Left kidney (tissue), 1 donor: ENCODE measurements at regions not wholly inside any gene's neighbourhood (a gene's known extent, or its start where the extent isn't known, plus 50 kb on each side); places are given as distances from the start of the nearest gene placed in this dataset.
"Not testable (repeated sequence)": the region's sequence is repeated elsewhere in the genome, so short reads cannot be mapped to it uniquely, and the experiment has no call there.

Experiments used
- DNase-seq: peaks from one replicate; pipeline ENCODE4 v3.0.0-alpha.2; 2013

DNA sequence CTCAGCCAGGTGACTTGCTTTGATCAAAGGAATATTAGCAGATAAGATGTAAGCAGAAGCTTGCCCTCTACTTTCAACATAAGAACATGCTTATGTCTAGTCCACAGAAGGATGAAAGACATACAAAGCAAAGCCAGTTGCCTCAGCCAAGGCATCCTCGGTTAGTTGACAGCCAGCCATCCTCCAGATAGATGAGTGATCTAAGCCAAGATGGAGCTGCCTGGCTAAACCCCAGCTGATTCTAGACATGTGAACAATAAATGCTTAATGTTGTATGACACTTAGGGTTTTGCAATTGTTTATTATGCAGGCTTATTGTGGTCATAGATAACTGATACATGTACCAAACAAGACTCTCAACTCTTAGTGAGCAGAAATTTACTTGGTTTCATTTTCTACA is 157.6 kb upstream of the TMTC2 start:
- no peak for DNase-seq

DNA sequence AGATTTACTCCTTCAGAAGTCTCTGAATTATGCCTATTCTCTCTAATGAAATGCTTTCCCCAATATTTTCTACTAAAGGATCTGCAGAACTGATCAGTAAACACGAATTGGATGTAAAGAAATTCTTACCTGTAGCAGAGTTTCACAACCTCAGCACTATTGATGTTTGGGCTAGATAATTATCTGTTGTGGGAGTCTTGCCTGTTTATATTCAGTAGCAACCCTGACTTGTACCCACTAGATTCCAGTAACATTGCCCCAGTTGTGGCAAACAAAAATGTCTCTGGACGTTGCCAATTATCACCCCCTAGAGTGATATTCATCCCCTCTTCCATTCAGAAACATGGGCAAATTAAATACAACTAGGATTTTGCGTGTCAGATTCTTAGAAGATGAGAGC is 156.8 kb upstream of the TMTC2 start:
- no peak for DNase-seq

DNA sequence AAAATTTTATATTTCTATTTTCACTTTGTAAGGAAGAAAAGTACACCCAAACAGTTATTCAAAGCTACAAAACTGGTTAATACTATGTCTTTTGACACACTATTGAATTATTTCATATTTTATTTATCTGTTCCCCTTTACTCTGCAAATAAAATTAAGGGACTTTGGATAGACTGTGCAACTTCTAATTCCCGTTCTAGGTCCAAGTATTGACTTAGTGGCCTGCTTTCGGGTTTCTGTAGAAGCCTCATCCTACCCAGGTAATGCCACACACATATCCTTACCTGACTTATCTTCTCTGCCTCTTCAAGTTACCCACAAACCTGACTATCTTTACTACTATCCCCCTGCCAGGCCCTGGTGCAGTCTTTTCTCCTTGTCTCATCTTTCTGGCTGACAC is 156.3 kb upstream of the TMTC2 start:
- no peak for DNase-seq

DNA sequence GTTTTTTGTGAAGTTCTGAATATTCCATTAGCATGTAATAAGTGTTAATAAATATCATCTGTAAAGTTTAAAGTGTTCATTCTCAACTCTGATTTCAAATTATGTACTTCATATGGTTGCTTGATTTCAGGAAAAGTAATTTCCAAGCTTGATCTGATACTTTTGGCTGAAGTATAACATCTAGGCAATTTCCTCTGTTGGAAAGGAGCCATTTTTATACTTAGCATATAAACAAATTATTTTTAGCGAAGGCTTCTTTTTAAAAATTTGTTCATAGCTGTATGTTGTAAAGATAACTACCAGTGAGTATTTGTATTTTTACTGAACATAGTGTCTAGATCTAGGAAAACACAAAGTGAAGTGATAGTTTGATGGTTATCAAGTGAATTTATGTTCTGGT is 153.4 kb upstream of the TMTC2 start:
- DNase-seq: no peak

DNA sequence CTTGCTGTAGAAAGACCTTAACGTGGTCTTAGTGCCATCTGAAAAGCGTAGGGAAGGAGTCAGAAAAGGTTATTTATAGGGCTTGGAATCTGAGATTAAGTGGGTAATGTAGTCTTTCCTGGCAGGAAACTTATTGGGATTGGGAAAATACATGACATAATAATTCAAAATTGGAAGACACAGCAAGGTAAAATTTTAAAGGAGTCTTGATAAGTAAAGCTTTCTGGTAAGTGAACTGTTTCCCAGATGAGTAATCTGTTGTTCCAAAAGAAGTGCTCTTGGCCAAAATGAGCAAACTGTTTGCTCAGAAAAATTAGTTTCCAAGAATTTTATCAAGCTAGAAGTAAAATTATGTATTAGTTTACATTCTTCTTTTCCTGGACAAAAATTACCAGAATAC is 149.3 kb upstream of the TMTC2 start:
- DNase-seq: no peak

DNA sequence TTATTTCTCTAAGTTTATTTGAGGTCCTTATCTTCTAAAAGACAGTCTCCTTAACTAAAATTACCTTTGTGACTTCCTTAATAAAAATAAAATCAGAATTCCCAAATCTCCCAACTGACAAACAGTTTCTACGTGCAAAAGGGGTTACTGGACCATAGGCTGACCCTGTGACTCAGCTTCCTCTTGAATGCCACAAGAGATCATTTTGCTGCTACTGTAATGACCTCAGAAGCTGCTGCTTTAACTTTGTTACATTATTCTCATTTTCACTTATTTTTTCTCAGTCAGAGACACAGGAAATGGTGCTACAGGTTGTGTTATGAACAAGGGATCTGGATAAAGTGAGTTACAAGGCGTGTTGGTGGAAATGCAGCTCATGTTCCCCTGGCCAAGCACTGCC is 132.2 kb upstream of the TMTC2 start:
- no peak for DNase-seq

DNA sequence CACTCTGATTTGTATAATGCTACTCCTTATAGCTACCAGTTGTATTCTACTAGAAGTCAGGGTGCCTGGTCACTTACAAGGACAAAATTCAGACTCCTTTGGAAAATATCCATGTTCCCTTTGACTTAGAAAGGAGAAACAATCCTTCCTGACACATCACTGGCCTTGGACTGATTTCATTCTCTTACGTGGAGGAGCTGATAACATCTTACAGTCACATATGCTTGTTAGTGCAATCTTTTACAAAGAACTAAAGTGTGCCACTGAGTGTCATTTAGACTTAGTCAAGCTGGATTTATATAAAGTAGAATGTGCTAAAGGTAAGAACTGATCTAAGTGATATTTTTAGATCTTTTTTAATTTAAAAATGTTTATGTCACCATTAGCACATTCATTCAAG is 131.0 kb upstream of the TMTC2 start:
- DNase-seq: no peak

DNA sequence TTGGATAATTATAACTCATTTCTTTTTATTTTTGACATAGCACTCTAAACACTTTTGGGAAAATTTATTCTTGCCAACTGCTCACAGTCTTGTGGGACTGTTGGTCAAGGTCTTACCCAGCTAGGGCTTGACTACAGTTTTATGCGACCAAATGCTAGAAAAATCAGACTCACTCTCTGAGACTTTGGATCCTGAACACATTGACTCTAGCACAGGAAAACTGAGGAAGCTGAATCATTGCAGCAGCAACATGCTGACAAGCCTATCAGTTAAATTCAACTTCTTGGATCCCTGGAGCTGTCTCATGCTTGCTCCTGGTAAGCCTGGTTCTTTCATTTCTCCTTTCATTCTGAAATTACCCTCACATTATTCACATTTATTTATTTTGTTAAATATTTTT is 120.7 kb upstream of the TMTC2 start:
- no peak for DNase-seq

DNA sequence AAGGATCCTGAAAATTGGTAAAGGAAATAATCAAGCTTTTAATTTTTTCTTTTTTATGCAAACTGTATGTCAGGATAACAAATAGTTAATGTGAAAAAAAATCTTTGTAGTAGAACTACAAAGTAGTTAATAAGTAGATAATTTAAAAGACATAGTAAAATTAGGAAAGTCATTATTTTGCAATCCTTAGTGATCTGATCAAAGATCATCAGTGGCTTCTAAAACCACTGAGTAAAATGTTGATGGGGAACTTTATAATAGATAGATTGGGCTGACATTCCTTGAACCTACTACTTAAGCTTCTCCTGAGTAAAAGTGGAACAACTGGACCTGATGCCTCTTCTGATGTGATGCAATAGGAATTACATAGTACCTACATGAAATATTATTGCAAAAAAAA is 119.0 kb upstream of the TMTC2 start:
- no peak for DNase-seq

DNA sequence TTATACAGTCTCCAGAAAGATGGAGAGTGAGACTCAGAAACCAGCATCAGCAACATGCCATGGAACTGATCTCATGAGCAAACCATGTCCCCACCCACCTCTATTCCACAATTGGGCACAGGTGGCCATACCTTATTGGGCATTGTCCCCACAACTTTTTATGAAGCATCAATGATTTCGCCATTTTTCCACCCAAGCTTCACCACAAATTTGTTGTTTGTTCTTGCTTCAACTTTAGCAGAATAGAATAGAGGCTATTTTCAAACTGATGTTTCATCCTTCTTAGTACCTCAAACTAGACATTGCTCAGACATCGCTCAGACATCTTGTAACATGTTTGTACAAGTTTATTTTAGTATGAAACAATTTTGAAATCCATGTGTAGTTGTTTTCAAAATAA is 112.5 kb upstream of the TMTC2 start:
- no peak for DNase-seq

DNA sequence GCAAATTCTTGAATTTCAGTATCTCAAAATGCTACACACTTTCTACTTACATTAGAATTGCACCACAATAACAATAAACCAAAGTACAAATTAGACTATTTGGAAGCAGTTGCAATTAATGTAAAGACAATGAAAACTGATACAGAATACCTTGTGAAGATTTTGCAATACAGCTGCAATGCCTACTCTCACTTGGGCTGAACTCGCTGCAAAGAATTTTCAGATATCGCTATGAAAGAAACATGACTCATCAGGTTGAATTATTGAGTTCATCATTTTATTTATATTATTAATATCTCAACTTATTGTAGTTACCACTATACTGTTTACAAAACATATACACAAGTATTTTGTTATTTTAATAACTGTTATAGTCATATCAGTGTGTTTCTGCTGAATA is 108.0 kb upstream of the TMTC2 start:
- no peak for DNase-seq

DNA sequence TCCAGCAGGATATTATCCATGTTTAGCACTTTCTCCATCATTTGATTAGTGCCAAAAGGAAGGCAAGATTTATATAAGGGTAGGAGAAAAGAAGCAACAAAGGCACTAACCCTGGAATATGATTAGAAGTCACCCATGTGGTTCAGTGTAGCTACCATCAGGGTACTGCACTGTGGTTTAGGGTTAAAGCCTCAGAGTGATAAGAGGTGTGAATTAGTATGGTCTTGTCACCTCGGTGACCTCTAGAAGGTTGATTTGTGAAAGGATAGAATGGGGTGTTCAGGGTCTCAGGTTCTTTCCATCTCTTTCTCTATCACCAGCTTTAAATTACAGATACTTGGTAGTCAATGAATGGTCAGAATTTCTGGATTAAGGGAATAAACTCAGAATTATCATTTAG is 103.0 kb upstream of the TMTC2 start:
- no peak for DNase-seq

DNA sequence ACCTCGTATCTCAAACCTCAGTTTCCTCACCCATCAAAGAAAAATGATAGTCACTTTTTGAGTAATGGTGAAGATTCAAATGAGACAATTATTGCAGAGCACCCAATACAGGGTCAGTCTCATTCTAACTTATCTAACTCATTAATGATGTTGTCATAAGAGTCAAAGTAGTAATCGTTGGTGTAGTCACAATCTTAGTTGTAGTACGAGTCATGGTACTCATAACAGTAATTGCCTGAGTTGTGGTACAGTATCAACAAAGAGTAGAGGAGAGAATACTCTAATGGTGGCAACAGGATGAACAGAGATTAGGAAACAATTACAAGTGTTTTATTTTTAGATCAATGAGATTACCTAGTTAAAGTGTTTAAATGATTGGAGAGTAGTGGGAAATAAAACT is 93.6 kb upstream of the TMTC2 start:
- no peak for DNase-seq

DNA sequence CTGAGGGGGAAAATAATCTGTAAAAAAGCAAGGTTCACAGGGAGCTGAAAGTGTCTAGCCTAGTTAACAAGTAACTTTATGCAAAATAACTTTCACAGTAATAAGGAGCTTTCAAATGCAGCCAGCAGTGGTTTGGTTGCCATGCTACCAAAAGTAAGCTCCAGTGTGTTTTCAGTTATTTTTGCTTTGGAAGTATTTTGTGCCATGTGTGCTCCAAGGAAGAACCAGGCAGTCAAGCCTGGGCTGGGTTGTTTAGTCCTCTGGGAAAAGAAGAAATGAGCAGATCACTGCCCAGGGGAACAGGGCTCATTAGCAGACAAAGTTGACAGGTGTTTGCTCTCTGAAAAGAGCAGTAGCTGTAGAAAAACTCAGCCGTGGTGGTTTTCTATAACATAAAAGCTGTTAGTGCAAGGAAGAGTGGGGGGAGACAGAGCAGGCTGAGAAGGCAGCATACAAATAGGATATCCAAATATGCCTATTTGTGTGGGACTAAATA is 92.8 kb upstream of the TMTC2 start:
- DNase-seq: peak; percentile 33

DNA sequence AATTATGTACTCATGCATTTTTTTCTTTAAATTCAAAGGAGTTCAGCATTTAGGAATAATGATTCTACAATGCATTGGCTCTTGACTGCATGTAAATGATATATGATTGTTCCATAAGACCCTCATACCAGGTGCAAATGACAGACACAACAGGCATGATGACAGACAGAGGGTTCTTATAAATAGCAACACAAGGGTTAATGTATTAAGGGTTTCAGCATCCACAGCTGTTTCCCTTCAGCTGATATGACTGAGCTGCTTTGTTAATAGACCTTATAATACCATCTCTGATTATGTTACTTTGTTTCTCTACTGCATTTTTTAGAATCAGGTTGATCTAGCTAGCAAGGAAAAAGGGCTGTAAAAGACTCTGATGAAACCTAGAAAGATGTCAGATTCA is 90.8 kb upstream of the TMTC2 start:
- no peak for DNase-seq

DNA sequence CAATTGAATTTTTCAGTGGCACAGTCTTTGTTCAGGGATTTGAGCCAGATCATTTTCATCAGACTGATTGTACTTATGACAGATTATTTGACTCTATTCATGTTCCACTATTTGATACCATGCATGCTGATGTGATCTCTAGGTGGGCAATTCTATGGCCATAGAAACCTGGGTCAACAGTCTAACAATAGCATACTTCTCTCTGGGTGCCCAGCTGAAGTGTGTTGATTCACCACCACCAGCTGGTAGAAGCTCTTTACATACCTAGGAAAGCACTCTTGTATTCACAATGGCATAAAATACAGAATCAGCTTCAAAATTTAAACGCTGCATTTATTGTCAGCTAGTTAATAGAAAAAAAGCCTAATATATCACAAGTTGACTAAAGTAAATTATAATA is 90.2 kb upstream of the TMTC2 start:
- no peak for DNase-seq

DNA sequence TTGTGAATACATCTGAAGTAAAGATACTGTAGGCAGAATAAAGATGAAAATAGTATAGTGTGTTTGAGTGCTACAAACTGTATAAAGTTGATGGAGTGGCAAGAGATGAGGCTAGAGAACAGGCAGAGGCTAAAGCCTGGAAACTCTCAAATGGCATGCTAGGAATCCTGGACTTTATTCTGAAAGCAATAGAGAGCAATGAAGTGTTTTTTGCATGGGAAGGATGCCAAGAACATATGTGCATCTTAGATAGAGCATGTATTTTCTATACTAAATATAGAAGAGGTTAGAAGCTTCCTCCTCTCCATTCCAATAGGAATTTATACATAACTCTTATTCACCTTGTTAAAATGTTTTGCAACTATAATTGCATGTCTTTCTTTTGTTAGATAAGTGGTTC is 86.3 kb upstream of the TMTC2 start:
- no peak for DNase-seq

DNA sequence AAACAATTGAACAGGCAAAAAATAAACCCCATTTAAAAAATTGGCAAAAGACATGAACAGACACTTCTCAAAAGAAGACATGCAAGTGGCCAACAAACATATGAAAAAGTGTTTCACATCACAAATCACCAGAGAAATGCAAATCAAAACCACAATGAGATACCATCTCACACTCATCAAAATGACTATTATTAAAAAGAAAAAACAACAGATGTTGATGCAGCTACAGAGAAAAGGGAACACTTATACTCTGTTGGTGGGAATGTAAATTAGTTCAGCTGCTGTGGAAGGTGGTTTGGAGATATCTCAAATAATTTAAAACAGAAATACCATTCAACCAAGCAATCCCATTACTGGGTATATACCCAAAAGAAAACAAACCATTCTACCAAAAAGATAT is 83.1 kb upstream of the TMTC2 start:
- DNase-seq: not testable (repeated sequence)

DNA sequence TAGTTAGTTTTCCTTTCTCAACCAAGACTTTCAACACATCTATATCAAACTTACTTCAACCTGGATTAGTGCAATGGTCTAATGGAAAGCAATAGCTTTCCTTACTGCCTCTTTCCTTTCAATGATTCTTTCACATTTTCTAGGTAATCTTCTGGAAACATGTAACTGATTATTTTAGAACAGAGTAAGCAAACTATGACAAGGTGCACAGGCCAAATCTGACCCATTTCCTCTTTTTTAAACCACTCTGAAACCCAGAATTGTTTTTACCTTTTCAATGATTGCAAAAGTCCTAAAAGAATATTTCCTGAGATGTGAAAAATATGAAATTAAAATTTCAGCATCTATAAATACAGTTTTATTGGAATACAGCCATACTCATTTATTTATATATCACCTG is 81.6 kb upstream of the TMTC2 start:
- no peak for DNase-seq

DNA sequence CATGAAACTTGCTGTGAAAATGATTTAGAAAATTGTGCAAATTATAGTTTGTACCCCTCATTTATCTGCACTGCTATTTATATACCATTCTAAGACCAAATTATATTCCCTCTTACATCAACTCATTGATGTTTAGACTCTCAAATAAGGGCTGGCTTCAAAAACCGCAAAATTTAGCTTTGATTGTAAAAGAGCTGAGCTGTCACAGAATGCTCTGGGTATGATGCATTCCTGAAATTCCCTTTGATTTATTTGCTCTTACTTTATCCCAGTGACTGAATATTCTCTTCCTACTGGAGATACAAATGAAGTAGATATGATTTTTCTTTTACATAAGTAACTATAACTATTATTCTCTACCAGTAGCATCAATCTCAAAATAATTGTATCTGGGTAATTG is 78.0 kb upstream of the TMTC2 start:
- no peak for DNase-seq

DNA sequence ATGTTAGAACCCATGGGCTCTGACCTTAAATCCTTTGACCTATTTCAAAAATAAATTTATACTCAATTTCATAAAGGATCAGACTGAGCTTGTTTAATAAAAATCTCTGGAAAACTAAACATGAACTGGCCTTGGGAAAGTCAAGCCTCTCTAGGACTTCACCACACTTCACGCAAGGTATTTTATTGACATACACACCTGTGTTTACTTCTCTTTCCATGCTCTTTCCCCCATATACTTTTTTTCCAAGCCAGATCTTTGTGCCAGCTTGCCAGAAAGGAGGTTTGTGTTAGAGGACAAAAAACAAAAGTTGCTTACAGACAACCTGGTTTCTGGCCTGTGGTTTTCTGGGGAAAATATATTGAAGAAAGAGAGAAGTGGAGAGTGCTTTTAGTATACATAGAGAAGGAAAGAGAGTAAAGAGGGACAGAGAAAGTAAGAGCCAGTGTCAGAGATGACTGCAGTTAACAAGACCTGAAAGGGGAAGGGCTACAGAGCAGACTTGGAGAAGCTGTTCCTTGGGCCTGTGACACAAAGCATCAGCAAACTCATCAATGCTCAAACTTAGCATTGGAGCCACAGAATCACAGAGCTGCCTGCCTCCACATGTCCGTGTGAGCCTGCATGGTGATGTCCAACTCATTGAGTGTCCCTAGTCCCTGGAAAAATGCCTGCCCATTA is 77.3 kb upstream of the TMTC2 start:
- no peak for DNase-seq

DNA sequence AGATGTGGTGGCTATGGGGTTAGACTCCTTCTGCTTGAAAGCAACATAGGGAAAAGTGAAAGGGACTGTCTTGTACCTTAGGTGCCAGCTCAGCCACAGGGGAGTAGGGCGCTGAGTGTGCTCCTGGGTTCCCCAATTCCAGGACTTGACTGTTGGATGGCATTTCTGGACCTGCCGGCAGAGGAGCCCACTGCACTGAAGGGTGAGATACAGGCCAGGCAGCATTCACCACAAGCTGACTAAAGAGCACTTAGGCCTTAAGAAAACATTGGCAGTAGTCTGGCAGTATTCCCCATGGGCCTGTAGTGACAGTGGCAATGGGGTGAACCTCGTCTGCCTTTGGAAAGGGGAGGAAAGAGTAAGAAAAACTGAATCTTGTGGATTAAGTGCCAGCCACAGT is 67.1 kb upstream of the TMTC2 start:
- DNase-seq: no peak

DNA sequence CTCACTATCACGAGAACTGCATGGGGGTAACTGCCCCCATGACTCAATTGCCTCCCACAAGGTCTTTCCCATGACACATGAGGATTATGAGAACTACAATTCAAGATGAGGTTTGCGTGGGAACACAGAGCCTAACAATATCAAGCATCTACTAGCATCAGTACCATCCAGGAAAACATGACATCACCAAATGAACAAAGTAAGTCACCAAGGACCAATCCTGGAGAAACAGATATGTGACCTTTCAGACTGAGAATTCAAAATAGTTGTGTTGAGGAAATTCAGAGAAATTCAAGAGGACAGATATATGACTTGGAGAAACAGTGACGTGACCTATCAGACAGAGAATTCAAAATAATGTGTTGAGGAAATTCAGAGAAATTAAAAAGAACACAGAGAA is 65.8 kb upstream of the TMTC2 start:
- no peak for DNase-seq

DNA sequence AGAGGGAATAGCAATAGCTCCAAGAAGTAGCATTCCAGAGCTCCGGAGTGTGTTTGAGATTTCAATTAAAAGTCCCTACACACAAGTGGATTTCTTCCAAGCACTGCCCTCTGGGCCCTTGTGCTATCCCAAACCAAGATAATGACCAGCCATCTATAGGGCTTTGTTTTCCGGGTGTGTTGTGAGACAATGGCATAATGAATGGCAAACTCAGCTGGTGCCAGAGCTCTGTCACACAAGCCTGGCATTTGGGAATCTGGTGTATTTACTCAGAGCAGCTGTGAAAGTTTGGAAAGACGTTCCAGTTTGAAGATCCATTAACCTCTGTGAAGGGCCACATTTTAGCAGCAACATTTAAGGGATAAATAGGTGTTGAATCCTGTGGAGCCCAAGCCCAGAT is 61.2 kb upstream of the TMTC2 start:
- DNase-seq: no peak

DNA sequence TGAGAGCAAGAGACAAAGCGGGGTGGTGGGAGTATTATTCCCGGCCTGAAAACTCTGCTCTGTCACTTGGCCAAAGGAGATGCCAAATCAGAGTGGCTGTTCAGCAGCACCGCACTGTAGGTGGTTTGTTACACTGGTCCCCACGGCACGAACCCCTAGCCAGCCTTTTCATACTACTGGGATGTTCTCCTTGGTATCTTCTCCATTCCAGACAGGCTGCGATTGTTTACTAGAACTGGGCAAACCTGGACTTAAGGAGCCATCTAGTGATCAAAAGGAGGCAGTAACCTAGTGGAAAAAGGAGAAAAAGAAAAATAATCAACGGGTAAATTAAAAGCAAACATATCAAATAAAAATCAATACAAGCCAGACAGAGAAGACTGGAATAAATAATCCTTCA is 58.9 kb upstream of the TMTC2 start:
- DNase-seq: no peak
